ENCODE measurements at regions not wholly inside any gene's neighbourhood (a gene's known extent, or its start where the extent isn't known, plus 50 kb on each side); places are given as distances from the start of the nearest gene placed in this dataset.

GRCh38 chr12:60196366-60196765, 600.5 kb downstream of the SLC16A7 start:
- TF ChIP-seq CTCF (conservative IDR thresholded peaks at IDR 0.05 in 1 of 2, IDR thresholded peaks at IDR 0.05 in 1 of 2; ENCODE audit: low read depth in 1 of 2, low read length in 2 of 2) (no peak), EZH2 (IDR thresholded peaks at IDR 0.05; ENCODE audit: low read length, missing control alignments) (no peak)

Data from fibroblast of lung (primary cell).